22Rv1 (cell line): ENCODE measurements at regions not wholly inside any gene's neighbourhood (a gene's known extent, or its start where the extent isn't known, plus 50 kb on each side); places are given as distances from the start of the nearest gene placed in this dataset.

Experiments used
- H3K27ac ChIP-seq: fragments of 450-650 bp; 2 replicates; pipeline ENCODE4 v1.5.1; 2017
- CTCF ChIP-seq: fragments of 450-650 bp; IDR thresholded peaks from 2 replicates; pipeline ENCODE4 v1.5.1; 2017; ENCODE audit warnings: mild to moderate bottlenecking
- ZFX ChIP-seq: fragments of 450-650 bp; IDR thresholded peaks from 2 replicates; pipeline ENCODE4 v1.6.1; 2017; ENCODE audit warnings: antibody characterized with exemption, borderline replicate concordance

GRCh38 chr20:53797085-53797484 lies 203.4 kb upstream of the ZNF217 start:
- no peak overlapping the region for H3K27ac ChIP-seq
- TF ChIP-seq CTCF (no peak), ZFX (no peak)

GRCh38 chr20:53795170-53795569 lies 201.5 kb upstream of the ZNF217 start:
- TF ChIP-seq ZFX = no peak
- TF ChIP-seq CTCF = no peak
- H3K27ac ChIP-seq = no peak overlapping the region

- H3K27ac ChIP-seq = no peak overlapping the region
- no peak for TF ChIP-seq ZFX
Observed at GRCh38 chr20:53794529-53795115, 201.0 kb upstream of the ZNF217 start.

GRCh38 chr20:53793783-53794383 lies 200.2 kb upstream of the ZNF217 start:
- TF ChIP-seq ZFX = no peak

GRCh38 chr20:53792946-53793536 lies 199.4 kb upstream of the ZNF217 start:
- TF ChIP-seq CTCF (no peak), ZFX (no peak)
- no peak overlapping the region for H3K27ac ChIP-seq

More at GRCh38 chr20:53793783-53794383, 200.2 kb upstream of the ZNF217 start:
- H3K27ac ChIP-seq = no peak overlapping the region

- H3K27ac ChIP-seq = no peak overlapping the region
- TF ChIP-seq ZFX (no peak), CTCF (no peak)
Observed at GRCh38 chr20:53789989-53790675, 196.5 kb upstream of the ZNF217 start.

- H3K27ac ChIP-seq = peak overlapping the region; percentile 100
- TF ChIP-seq CTCF = no peak
- TF ChIP-seq ZFX = no peak
Observed at GRCh38 chr20:53788253-53789022, 194.8 kb upstream of the ZNF217 start.

GRCh38 chr20:53787491-53787931 lies 193.9 kb upstream of the ZNF217 start:
- peak overlapping the region; percentile 100 for H3K27ac ChIP-seq
